Head of caudate nucleus (tissue), 42 donors: ENCODE measurements at regions not wholly inside any gene's neighbourhood (a gene's known extent, or its start where the extent isn't known, plus 50 kb on each side); places are given as distances from the start of the nearest gene placed in this dataset.
"Not testable (repeated sequence)": the region's sequence is repeated elsewhere in the genome, so short reads cannot be mapped to it uniquely, and the experiment has no call there.

Experiments used
- DNase-seq, 42 donors: peaks; one replicate each; pipeline versions ENCODE4 v3.0.0 to v3.0.0-alpha.2; 2020 to 2021; ENCODE audit warnings: mixed read lengths in 7 of 42
- intact Hi-C: fragments of 100-400 bp; cut with DNase I; formaldehyde crosslinking; loops from one replicate; pipeline ENCODE4 v1.15.0; 2022

DNA sequence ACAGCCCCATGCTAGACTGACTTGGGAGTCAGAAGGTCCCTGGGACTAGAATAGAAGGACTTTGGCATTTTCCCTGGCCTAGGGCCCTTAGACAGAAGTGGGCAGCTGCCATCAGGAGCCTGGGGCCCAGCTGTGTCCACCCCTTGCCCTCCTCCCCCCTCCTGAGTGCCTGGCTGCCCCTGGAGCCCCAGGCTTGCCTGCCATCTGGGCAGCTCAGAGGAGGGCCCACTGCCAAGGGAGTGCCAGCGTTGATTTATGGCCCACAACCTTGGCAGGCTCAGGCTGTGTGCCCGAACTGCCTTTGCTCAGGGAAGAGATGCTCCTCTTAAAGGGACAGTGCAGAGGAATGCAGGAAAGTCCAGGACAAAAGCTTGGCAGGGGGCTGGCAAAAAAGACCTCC lies 439.1 kb downstream of the SPATA31A7 start:
- DNase-seq, intact Hi-C loops: not testable (repeated sequence)

DNA sequence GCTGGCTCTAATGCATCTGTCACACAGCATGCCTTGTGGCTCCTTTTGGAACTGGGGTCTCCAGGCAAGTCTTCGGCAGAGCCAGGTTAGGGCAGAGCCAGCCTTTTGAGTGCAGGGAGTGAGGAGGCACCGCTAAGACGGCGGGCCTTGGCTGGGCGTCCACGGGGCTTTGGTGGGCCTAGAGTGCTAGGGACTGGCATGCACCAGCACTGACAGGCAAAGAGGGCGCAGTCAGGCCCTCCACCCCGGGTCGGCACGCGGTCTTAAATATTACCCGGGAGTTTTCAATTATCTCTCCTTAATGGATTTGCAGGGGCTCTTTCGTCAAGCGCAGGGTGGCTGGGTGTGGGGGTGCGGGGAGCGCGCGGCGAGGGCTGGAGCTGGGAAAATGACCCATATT lies 444.4 kb downstream of the SPATA31A7 start:
- intact Hi-C loops: no loop called here
- no peak for DNase-seq

DNA sequence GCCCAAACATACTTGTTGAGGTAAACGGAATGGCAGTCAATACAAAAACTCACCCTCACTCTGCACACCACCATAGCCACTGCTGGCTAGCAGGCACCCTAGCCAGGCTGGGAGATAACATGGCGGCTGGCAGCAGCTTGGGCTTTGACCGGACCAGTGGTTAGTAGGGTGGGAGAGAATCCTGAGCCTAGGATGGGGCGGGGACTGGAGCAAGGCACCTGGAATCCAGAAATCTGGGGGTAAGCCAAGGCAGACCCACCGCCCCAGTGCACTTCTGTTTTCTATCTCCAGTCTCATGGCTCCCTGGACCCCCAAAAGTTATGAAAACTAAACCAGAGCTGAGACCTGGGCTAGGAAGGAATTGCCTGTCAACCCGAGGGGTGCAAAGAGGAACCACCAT lies 474.4 kb downstream of the SPATA31A7 start:
- intact Hi-C loops: not testable (repeated sequence)
- peak in 4 of 42 donors; percentile 3 to 23 (median 10) for DNase-seq

DNA sequence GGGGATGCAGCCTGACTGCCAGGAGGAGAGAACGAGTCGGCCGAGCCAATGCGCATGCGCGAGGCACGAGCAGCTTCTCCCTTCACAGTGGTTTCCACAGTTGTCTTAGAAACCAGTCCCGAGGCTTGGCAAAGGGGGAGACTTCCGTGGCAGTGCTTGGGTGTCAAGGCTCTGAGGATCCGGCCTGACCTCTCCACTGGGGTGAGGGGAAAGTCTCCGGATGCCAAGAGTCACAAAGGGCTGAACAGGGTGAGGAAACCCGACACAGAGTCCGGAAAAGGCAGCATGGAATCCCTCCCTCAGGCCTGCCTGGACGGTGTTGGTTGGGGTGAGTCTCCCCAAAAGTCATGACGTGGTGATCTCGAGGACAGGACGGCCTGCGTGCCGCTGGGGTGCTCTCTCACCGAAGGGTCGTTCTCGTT lies 475.5 kb downstream of the SPATA31A7 start:
- peak in 7 of 42 donors; percentile 10 to 30 (median 19) for DNase-seq
- intact Hi-C loops: no loop called here

- peak in 1 of 42 donors; percentile 2 for DNase-seq
- intact Hi-C loops: no loop called here
These were observed 476.0 kb downstream of the SPATA31A7 start for GRCh38 chr9:61665829-61666228.

DNA sequence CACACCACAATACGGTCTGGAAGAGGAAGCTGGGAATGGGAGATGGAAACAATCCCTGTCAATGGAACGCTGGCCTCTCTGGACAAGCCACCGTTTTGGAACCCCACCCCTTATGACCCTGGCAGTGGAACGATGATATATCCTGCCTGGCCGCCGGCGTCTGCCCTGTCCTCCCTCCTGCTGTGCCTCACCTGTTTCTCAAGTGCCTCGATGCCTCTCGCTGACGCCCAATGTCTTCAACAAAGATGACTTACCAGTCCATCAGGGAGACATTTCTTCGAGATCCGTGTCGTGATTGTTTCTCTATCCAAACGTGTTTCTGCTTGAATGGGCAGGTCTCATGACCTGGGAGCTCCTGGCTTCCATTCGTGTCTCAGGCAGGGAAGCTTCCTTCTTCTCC lies 476.5 kb downstream of the SPATA31A7 start:
- intact Hi-C loops: no loop called here
- DNase-seq: peak in 4 of 42 donors; percentile 5 to 14 (median 8)

DNA sequence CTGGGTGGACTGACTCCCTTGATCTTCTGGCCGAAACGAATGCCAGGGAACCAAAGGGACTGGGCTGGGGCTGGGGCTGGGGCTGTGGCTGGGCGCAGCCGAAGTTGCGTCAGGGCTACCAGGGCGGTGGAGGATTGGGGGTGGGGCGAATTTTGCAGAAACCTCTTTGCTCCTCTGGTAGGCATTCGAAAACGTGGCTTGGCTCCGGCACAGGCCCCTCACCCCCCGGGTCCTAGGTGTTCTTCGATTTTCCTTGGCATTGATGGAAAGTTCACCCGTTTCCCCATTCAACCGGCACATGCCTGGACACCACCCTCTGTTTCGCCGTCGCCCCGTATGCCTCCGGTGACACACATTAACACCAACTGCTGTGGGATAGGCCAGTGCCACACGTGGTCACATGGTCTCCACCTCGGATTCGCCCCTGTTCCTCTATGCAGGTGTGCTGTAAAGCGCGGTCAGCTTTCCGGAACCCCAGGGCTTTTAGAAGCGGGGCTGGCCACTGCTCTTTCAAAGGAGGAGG lies 477.1 kb downstream of the SPATA31A7 start:
- intact Hi-C loops: no loop called here
- DNase-seq: peak in 4 of 42 donors; percentile 9 to 34 (median 28)

DNA sequence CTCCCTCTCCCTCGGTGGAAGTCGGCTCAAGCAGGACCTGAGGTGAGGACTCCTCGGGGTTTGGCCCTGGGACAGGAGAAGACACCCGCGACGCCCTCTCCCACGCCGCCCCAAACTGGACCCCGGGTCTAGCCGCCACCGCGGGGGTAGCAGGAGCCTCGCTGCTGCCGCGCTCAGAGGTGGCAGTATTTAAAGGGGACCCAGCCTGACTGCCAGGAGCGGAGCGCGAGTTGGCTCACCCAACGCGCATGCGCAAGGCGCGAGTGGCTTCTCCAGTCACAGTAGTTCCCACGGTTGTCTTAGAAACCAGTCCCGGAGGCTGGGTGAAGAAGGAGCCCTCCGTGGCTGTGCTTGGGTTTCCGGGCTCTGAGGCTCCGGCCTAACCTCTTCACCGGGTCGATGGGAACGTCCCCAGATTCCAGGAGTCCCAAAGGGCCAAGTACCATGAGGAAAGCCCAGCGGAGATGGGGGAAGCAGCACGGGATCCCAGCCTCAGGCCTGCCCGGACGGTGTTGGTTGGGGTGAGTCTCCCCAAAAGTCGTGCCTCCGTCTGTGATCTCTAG lies 477.8 kb downstream of the SPATA31A7 start:
- DNase-seq: peak in 8 of 42 donors; percentile 1 to 38 (median 18)
- intact Hi-C loops: no loop called here

GRCh38 chr9:61668201-61668600 lies 478.4 kb downstream of the SPATA31A7 start:
- intact Hi-C loops: not testable (repeated sequence)
- peak in 5 of 42 donors; percentile 1 to 30 (median 11) for DNase-seq

- DNase-seq: peak in 5 of 42 donors; percentile 1 to 14 (median 8)
- intact Hi-C loops: no loop called here
These were observed 479.0 kb downstream of the SPATA31A7 start for GRCh38 chr9:61668846-61669245.

DNA sequence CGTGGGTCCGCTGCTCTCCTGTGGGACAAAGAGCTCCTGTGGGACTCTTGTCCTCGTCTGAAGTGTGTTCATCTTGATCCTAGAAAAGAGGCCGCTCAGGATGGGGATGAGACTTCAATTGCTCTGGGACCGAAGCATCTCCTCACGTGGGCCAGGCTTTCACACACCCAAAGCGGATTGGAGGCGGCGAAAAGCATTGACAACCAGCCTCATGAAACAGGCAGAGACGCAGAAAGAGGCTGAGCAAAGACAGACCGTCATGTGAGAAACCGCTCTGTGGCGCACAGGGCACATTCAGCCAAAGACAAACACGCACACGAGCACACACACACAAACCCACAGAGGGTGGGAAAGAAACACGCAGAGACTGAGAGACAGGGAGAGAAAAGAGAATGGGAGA lies 479.5 kb downstream of the SPATA31A7 start:
- peak in 4 of 42 donors; percentile 1 to 17 (median 4) for DNase-seq
- intact Hi-C loops: no loop called here

DNA sequence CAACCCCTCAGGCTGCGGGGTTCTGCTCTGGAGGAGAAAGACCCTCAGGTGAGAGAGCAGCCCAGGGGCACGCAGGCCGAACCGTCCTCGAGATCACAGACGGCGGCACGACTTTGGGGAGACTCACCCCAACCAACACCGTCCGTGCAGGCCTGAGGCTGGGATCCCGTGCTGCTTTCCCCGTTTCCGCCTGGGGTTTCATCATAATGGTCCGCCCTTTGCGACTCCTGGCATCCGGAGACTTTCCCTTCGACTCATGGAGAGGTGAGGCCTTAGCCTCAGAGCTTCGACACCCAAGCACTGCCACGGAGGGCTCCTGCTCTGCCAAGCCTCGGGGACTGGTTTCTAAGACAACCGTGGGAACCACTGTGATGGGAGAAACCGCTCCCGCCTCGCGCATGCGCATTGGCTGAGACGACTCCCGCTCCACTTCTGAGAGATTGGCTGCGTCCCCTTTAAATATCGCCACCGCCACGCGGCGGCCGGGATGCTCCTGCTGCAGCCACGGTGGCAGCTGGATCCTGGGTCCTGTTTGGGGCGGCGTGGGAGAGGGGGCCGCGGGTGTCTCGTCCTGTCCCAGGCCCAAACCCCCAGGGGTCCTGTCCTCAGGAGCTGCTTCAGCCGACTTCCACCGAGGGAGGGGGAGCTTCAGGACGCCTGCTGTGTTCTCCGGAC lies 480.1 kb downstream of the SPATA31A7 start:
- intact Hi-C loops: not testable (repeated sequence)
- DNase-seq: peak in 5 of 42 donors; percentile 2 to 33 (median 10)

DNA sequence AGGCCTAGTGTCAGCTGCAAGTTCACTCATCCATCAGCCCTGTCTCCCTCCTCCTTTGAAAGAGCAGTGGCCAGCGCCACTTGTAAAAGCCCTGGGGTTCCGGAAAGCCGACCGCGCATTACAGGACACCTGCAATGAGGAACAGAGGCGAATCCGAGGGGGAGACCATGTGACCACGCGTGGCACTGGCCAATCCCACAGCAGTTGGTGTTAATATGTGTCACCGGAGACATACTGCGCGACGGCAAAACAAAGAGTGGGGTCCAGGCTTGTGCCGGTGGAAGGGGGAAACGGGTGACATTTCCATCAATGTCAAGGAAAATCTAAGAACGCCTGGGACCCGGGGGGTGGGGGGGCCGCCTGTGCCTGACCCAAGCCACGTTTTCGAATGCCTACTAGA lies 480.8 kb downstream of the SPATA31A7 start:
- peak in 4 of 42 donors; percentile 7 to 31 (median 10) for DNase-seq
- intact Hi-C loops: no loop called here

GRCh38 chr9:61671276-61671973 lies 481.6 kb downstream of the SPATA31A7 start:
- peak in 8 of 42 donors; percentile 9 to 28 (median 16) for DNase-seq
- intact Hi-C loops: no loop called here

DNA sequence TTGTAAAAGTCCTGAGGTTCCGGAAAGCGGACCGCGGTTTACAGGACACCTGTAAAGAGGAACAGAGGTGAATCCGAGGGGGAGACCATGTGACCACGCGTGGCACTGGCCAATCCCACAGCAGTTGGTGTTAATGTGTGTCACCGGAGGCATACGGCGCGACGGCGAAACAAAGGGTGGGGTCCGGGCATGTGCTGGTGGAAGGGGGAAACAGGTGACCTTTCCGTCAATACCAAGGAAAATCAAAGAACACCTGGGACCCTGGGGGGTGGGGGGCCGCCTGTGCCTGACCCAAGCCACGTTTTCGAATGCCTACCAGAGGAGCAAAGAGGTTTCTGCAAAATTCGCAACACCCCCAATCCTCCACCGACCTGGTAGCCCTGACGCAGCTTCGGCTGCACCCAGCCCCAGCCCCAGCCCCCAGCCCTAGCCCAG lies 482.3 kb downstream of the SPATA31A7 start:
- peak in 8 of 42 donors; percentile 6 to 36 (median 22) for DNase-seq
- intact Hi-C loops: not testable (repeated sequence)

- intact Hi-C loops: not testable (repeated sequence)
- DNase-seq: peak in 4 of 42 donors; percentile 1 to 11 (median 6)
These were observed 482.9 kb downstream of the SPATA31A7 start for GRCh38 chr9:61672645-61673167.

DNA sequence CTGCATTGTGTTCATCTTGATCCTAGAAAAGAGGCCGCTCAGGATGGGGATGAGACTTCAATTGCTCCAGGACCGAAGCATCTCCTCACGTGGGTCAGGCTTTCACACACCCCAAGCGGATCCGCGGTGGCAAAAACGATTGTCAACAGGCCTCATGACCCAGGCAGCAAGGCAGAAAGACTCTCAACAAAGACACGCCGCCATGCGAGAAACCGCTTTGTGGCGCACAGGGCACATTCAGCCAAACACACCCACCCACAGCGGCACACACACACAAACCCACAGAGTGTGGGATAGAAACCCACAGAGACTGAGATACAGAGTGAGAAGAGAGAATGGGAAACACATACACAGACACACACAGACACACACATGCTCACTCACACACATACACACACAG lies 483.4 kb downstream of the SPATA31A7 start:
- peak in 5 of 42 donors; percentile 3 to 25 (median 13) for DNase-seq

GRCh38 chr9:61673664-61674381 lies 484.0 kb downstream of the SPATA31A7 start:
- intact Hi-C loops: no loop called here
- peak in 5 of 42 donors; percentile 1 to 24 (median 4) for DNase-seq

More for the DNA sequence above, 483.4 kb downstream of the SPATA31A7 start:
- intact Hi-C loops: no loop called here

DNA sequence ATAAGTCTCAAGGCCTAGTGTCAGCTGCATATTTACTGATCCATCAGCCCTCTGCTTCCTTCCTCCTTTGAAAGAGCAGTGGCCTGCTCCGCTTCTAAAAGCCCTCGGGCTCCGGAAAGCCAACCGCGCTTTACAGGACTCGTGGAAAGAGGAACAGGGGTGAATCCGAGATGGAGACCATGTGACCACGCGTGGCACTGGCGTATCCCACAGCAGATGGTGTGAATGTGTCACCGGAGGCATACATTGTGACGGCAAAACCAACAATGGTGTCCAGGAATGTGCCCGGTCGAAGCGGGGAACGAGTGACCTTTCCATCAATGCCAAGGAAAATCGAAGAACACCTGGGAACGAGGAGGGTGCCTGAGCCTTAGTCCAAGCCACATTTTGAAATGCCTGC lies 484.6 kb downstream of the SPATA31A7 start:
- DNase-seq: peak in 3 of 42 donors; percentile 1 to 16 (median 8)
- intact Hi-C loops: no loop called here
